ENCODE measurements at regions not wholly inside any gene's neighbourhood (a gene's known extent, or its start where the extent isn't known, plus 50 kb on each side); places are given as distances from the start of the nearest gene placed in this dataset.
"Not testable (repeated sequence)": the region's sequence is repeated elsewhere in the genome, so short reads cannot be mapped to it uniquely, and the experiment has no call there.

- not testable (repeated sequence) for TF ChIP-seq EZH2phosphoT487 (IDR thresholded peaks at IDR 0.05; ENCODE audit: insufficient read depth, low read depth); EZH2 (IDR thresholded peaks at IDR 0.05; ENCODE audit: insufficient read depth, poor library complexity, severe bottlenecking)
Measured at GRCh38 chr5:119769695-119770693, 140.6 kb downstream of the FAM170A start.

Data from GM23248 (cell line).